H4 (cell line): ENCODE measurements at regions not wholly inside any gene's neighbourhood (a gene's known extent, or its start where the extent isn't known, plus 50 kb on each side); places are given as distances from the start of the nearest gene placed in this dataset.
"Not testable (repeated sequence)": the region's sequence is repeated elsewhere in the genome, so short reads cannot be mapped to it uniquely, and the experiment has no call there.

Experiments
- DNase-seq: peaks from one replicate; pipeline ENCODE4 v3.0.0-alpha.2; 2015; ENCODE audit warnings: low spot score

DNA sequence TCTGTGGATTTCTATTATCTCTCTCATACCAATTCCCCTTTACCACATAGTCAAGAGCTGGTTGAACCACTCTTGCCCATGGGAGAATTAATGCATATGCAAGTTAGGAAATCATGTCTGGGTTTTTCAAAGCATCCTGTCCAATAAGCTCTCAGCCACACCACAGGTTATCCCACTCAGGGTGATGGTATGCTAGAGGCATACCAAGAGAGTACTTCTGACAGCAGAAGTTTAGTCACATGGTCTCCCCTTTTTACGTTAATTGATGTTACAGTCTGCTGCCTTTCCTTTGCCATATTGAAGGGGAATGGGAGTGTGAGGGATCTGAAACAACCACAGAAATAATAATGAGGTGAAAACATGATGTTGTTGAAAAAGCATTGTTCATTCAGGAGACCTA lies 135.8 kb upstream of the PBX1 start:
- no peak for DNase-seq

DNA sequence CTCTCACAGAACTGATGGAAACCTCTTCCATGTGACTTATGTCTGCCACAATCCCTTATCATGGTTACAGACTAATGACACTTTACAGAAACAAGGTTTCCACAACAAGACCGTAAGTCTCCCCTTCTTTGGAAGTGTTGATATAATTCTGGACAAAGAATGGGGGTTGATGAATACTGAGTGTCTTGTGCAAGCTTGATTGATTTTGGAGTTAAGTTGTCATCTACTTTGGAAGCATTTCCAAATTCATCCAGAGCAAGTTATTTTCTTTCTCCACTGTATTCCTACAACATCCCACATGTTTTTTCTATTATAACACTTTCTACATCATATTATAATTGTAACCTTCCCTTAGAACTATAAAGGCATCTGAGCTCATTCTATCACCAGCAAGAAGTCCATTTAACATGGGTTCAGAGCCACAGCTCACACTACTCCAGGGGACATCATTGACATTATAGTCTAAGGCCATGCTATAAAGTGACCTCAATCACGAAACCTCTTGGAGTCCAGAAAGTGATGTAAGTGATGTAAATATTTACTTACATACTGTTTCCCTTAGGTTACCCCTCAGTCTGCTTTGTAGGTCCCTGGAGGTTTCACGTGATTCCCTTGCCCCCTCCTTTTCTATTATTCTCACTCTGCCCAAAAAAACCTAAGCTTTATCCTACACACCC lies 125.7 kb upstream of the PBX1 start:
- DNase-seq, result no peak

DNA sequence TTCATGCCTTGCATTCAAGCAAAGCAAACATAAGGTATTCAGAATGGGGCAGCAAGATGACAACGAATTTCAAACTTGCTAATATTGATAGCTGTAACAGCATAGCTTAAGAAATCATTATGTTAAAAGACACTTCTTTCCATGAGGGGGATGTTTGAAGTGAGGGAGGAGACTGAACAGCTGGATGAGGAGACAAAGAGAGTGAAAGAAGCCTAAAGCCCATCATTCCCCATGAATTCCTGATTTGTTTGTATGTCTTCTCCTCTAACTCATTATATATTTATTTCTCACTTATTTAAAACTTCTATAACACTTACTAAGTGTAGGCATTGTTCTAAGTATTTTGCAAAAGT lies 125.2 kb upstream of the PBX1 start:
- no peak for DNase-seq

DNA sequence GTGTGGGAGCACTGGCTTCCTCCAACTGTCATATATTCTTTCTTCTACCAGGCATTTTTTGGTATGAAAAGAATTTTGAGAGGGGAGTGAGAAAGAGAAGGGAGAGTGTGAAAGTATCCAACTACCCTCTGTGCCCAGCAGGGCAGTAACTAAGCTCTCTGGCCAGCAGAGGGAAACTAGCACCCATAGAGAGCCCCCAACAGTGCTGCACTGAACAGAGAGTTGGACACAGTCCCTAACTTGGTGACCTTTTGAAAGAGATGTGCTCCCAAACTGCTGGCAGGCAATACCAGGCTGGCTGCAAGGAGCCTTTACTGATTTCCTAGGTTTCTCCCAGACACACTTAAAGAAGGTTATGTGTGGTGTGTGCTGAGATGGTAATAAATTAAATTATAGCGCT lies 118.8 kb upstream of the PBX1 start:
- DNase-seq, result peak; percentile 9

DNA sequence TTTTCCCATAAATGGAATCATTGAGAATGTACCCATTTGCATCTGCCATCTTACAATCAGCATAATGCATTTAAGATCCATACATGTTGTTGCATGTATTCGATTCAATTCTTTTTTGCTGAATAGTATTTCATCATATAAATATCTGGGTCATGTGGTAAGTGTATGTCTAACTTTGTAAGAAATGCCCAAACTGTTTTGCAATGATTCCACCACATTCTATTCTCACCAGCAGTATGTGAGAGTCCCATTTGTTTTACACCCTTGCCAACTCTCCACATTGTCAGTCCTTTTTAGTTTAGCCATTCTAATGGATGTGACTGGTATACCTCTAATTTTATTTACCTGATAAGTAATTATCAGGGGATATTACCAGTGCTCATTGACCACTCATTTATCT lies 115.8 kb upstream of the PBX1 start:
- no peak for DNase-seq

DNA sequence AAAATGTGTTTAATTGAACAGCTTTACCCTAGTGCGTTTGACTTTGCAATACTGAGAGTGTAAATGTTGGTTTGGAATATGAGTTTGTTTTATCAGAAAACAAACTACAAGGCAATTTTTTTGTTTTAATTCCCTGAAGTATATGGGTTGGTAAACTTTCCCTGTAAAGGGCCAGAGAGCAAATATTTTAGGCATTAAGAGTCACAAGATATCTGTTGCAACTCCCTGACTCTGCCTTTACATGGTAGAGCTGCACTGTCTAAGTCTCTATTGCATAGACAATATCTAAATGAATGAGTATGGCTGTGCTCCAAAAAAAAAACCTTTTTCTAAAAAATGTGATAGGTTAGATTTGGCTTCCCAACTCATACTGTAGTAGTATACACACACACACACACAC lies 115.1 kb upstream of the PBX1 start:
- no peak for DNase-seq

DNA sequence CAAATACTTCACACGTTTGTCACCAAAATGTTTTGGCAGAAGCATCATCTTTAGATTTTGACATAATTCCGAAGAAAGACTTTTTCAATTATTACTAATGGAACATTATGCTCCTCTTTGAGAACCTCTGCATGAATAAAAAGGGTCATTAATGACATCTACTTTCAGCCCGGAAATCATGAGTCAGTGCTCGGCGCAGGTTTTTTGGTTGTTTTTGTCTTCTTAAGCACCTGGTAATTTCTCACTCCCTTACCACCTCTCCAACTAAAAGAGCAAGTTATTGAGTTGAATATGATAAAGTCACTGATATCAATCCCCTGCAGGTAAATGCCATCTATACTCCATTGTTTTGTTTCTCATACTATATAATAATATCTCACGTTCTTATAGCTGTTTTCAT lies 113.0 kb upstream of the PBX1 start:
- DNase-seq, result no peak

DNA sequence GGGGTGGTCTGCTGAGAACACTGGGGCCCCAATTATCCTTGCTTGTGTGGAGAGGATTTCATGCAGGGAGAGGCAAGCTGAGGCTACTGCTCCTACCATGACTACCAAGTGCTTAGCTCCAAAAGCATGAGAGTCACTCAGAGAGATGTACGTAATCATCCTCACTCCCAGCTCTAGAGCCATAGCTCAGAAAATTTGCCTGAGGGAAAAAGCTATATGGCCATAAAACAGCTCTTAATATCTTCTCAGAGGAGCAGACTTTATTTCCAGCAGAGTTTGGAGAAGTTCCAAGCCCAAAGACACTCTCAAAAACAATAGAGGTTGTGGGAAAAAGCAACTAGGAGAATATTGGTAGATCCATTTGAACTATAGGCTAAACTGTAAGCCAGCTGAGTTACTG lies 106.4 kb upstream of the PBX1 start:
- DNase-seq, result no peak

DNA sequence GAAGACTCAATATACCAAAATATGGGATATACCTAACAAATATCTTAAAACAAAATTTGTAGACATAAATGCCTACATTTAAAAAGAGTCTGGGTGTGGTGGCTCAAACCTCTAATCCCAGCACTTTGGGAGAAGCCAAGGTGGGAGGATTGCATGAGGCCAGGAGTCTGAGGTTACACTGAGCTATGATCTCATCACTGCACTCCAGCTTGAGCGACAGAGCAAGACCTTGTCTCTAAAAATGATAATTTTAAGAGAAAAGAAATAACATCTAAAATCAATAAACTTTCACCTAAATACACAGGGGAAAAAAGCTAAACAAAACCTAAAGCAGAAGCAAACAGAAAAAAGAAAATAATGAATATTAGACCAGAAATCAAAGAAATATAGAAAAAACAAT lies 102.7 kb upstream of the PBX1 start:
- no peak for DNase-seq

DNA sequence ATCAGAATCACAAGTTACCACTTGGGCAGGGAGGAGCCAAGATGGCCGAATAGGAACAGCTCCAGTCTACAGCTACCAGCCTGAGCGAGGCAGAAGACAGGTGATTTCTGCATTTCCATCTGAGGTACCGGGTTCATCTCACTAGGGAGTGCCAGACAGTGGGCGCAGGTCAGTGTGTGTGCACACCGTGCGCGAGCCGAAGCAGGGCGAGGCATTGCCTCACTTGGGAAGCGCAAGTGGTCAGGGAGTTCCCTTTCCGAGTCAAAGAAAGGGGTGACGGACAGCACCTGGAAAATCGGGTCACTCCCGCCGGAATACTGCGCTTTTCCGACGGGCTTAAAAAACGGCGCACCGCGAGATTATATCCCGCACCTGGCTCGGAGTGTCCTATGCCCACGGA lies 99.8 kb upstream of the PBX1 start:
- not testable (repeated sequence) for DNase-seq

DNA sequence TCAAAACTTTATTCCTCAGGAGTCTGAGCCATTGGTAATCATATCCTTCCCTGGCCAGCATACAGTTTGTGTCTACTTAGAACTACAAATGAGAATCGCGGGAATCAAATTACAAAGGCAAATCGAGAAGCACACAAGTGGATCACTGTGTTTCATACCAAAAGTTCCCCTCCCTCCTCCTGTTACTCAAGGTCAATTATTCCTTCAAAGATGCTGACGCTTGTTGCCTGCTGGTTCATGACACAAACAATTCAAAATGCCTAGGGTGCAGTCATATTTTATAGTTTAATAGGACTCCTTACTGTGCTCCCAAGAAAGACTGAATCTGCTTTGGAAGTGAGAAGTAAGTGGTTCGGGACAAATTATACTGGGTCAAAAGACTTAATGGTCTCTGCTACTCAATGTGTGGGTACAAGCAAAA lies 93.0 kb upstream of the PBX1 start:
- DNase-seq, result no peak

DNA sequence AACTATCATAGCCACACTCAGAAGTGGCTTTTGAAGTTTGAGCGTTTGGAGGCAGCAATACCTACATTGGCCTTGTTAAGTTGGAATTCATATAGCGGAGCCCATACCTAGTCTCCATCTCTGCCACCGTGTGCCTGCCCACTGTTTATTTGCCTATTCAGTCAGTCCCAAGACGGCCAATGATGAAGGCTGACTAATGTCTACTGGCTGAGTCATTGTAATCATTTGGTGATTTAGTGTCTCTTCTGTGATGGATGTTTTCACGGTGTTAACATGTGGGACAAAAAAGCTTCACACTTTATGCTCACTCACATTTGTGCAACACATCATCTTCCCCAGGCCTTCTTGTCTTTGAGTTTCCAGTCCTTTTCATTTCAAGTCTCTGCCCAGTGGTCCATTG lies 92.6 kb upstream of the PBX1 start:
- no peak for DNase-seq

DNA sequence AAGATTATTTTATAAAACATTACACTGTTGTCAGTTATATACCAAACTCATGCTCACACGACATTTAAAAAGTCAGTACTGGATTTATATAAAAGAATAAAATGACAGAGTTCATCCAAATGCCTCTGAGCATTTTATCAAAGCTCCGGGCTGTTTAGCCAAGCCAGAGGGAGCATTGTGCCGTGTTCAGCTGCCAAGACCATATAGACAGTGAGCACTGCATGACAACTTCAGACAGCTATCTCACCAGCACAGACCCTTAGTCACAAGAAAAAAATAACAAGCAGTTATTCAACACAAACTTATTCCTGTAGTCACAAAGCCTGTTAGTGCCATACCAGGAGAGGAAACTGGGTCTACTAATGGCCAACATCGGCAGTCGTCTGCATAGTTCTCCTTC lies 88.0 kb upstream of the PBX1 start:
- DNase-seq, result no peak

DNA sequence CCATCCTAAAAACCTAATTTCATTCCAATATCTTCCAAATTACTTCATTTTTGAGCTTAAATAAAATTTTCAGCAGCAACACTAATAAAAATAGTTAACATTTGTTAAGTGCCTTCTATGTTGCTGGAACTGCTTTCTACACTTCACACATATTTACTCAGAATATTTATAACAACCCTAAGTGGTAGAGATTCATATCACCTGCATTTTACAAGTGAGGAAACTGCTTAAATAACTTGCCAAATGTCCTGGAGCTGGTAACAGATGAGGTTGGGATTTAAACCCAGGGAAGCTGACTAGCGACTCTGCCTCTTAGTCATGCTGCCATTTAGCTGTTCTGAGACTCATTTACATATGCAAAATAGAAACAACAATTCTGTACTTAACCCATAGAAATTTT lies 86.1 kb upstream of the PBX1 start:
- no peak for DNase-seq

DNA sequence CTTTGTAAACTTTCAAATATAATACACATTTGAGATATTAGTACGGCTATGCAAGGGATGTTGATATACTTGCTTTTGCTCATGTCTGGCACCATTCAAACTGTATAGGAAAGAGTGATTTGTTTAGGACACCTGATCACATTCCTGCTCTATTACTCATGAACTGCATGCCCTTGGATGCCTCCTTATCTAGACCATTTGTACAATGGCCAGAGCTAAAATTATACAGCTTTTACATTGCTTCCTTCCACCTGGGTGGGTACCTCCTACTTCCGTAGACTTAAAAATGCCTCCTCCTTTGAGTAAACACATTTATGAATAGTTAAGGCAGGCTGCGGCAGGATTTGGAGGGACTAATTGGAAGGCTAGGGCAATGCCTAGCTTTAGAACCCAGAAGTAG lies 85.4 kb upstream of the PBX1 start:
- DNase-seq, result no peak

DNA sequence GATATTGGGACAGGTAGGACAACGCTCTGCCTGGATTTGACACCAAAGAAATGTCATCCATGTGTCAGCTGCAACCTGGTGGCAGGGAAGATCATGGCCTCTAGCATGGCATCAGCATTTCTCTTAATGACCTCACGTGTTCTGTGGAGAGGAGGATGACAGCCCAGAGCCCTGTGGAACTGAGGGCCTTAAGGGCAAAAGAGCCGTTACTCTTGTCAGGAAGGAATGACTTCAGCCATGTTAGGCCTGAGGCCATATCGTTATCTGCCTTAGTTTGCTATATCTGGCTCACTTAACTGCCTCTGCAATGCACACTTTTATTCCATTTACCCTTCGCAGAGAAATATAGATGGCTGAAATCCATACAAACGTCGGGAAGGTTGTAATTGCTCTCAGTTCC lies 83.2 kb upstream of the PBX1 start:
- no peak for DNase-seq

DNA sequence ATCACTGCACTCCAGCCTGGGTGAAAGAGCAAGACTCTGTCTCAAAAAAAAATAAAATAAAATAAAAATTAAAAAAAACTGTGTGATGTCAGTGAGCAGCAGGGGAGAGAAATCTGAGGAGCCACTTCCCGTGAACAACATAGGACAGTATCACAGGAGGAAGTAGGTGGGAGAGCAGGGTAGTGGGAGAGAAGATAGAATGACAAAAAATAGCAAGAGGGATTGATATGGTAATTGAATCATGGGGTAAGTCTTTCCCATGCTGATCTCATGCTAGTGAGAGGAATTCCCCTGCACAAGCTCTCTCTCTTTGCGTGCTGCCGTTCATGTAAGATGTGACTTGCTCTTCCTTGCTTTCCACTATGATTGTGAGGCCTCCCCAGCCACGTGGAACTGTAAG lies 81.6 kb upstream of the PBX1 start:
- DNase-seq, result no peak

DNA sequence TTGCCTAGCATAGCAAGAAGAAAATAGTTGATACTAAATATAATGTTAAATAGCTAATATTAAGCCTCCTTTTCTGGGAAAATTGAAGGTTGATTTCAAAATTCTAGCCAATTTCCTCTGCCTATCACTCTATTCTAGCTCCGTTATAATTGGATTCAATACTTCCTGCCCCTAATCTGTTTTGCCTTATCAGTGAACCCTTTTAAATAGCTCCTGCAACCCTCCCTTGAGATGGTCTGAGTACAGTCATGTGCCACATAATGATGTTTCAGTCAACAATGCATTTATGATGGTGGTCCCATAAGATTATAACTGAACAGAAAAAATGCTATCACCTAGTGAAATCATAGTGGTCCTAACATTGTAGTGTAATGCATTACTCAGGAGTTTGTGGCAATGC lies 79.7 kb upstream of the PBX1 start:
- DNase-seq, result no peak

DNA sequence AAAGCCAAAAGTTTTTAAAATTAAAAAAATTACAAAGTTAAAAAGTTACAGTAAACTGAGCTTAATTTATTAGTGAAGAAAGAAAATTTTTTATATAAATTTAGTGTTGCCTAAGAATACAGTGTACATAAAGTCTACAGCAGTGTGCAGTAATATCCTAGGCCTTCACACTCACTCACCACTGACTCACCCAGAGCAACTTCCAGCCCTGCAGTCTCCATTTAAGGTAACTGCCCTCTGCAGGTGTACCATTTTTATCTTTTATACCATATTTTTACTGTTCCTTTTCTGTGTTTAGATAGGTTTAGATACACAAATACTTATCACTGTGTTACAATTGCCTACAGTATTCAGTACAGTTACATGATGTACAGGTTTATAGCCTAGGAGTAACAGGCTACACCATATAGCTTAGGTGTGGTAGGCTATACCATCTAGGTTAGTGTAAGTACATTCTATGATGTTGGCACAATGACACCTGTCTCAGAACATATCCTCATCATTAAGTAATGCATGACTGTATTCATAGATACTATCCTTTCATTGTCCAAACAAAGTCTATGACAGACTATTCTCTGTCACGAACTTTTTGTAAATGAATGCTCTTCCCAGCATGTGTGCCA lies 78.6 kb upstream of the PBX1 start:
- DNase-seq, result no peak

DNA sequence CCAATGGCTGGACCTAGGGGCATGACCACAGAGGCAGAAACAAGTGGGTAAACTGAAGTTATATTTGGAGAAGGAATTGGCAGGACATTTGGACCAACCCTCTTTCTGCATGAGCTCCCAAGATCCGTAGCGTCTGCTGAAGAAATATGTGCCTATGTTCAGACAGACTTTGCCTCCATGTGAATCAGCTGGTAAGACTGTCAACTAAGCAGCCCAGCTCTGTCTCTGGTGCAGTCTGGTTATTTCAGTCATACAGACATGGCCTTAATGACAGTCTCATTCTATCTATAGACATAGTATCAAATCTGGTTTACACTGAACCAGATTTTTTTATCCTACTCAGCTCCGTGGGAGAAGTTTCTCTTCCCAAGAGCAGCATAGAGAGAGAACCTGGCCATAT lies 63.1 kb upstream of the PBX1 start:
- DNase-seq, result no peak

DNA sequence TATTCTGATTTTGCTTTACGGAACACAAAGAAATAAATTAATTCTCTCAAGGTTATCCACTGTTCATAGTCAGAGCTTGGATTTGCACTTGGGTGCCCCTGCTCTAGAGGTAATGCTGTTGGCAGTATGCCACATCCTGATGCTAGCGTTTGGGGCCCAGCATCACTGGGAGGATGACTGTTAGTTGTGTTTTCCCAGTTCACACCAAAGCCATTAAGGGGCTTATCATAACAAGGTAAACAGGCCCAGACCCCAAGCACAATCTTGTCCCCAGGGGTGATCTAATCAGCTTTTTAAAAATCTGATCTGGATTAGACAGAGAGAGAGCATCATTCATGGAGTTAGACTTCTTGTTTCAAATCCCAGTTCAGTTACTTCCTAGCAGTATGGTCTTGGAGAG lies 60.2 kb upstream of the PBX1 start:
- DNase-seq, result no peak

DNA sequence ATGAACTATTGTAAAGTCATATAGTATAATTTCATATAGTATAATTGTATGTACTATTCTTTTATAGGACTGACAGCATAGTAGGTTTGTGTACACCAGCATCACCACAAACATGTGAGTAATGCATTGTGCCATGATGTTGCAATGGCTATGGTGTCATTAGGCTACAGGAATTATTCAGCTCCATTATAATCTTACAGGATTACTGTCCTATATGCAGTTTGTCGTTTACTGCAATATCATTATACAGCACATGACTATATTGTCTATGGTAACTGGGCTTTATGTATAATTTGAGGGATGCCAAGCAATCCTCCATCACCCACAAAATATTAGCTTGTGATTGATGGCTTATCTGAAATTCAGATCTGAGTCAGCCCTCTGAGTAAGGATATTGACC lies 54.2 kb upstream of the PBX1 start:
- DNase-seq, result peak; percentile 26
